Effector CD8-positive, alpha-beta T cell (primary cell): ENCODE measurements at regions not wholly inside any gene's neighbourhood (a gene's known extent, or its start where the extent isn't known, plus 50 kb on each side); places are given as distances from the start of the nearest gene placed in this dataset.

ENCODE experiments used
- DNase-seq: peaks from one replicate; lab custom pipeline; 2025; lab: John Stamatoyannopoulos, UW

DNA sequence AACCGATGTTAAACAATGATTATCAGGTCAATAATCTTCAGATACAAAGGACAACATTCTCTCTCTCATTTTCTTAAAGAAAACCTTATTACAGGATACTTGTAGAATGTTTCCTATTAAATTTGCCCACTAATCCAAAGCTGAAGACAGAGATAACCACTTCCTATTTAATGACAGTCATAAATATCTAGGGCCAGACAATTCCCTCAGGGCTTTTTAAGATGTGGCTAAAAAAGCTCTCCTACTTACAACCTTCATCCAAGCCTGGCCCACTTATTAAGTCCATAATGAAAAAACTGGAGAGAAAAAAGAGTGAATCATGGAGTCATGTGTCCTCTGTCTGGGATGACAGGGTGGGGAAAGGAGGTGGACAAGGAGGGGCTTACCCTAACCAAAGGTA, 235.9 kb downstream of the KLF12 start:
- DNase-seq = no peak

DNA sequence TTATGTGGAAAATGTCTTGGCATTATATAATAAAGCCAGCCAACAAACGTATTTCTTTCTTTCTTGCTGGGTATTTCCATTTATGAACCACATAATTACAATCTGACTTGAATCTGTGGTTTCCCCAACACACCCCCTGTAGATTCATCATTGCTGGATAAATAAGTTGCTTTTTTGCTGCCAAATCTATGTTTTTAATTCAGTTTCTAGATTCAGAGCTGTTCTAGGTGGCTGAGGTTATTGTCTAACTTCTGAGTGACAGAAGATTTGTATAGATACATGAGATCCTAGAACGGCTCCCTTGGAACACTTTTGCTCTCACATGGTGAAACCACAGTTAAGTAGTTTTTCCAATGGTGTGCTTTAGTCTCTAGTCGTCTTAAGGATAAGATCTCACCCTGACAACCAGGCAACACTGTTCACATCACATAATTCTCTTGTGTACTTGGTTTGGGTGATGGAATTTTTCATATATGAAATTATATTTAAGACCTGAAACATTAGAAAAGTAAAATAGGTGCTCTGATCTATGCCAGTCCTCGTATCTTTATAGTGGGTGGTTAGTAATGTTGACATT, 239.1 kb downstream of the KLF12 start:
- DNase-seq = no peak

DNA sequence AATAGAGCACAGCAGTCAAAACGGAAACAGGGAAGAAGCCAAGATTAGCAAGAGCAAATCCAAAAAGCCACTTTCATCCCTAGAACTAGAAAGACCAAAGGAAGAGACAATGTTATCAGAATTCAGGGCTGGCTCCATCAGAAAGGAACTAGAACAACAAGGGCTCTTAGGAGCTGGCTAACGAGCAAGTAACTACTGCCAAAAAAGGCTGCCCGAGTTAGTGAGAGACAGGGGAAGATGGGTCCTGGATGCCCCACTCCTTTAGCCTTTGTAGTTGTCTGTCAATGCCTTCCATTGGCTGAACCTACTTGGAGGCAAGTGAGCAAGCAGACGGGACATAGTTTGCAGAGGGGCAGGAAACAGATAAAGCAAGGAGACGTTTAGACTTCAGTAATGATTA, 240.4 kb downstream of the KLF12 start:
- no peak for DNase-seq

DNA sequence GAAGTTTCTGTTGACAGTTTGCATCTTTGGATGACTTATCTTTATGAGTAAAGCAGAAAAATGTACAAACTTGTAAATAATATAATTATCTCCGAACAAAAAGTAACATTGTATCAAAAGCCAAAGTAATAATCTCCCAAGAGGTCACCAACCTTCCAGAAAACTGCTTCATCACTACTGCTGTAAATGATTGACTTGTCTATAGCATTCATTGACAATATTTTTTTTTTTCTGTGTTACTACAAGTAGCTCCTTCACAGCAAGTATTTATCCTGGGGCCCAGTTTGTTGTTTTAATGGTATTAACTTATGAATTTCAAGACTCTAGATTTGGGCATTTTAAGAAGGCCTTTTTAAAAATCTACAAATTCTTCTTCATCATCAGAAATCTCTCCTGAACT, 242.4 kb downstream of the KLF12 start:
- DNase-seq = no peak

DNA sequence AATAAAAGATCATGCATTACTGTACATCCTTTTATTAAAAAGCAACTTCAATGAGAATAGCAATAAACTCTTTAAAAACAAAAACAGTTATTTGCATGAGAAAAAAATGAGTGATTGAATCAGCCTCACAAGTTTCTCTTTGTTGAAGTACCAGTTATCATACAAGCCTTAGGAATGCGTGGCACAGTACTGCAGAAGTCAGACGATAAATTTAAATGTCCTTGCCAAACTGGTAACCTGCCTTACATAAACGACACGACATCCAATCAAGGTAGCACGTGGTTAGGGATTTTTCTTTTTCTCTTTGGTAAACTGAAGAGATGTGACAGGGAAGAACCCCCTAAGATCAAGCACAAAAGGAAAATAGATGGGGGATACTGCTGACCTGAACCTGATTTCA, 251.0 kb downstream of the KLF12 start:
- DNase-seq = no peak

DNA sequence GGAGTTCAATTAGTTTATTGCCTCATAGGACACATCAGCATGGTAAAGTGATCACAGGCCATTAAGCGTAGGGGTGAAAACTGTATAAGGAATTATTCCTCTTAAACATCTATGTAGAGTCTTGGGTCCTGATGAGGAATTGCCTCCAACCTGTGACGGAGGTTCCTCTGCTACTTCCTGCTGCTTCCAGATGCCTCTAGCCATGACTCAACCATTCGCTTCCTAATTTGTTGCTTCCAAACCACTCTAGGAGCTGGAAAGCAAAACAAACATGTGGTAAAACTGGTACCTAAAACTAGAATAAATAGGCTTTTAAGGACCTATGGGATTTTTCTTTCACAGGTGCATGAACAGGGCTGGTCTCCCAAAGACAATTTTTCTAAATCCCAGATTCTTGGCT, 253.8 kb downstream of the KLF12 start:
- no peak for DNase-seq

DNA sequence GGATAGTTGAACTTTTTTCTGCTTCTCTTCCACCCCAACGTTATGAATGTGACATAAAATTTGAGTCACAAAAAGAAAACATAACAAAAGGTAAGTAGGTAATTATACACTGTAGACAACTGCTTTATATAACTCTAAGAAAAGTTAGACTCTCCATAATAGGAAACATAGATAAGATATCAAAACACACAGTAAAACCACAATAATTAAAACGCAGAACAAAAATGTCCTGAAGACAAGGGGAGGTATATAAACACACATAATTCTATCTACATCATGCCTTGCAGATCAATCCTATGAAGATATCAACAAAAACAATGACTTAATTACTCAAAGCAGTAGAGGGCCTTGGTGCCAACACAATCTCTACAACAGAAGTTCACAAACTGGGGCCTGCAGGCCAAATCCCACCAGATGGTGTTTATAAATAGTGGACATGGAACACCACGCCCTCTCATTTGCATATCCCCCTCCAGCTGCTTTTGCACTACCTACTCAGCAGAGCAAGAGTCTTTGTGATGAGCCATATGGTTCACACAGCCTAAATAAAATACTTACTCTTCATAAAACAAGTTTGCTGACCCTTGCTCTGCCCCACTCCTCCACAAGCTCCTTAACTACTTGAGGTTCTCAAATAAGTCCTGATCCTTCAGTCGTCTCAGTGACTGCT, 254.7 kb downstream of the KLF12 start:
- no peak for DNase-seq

DNA sequence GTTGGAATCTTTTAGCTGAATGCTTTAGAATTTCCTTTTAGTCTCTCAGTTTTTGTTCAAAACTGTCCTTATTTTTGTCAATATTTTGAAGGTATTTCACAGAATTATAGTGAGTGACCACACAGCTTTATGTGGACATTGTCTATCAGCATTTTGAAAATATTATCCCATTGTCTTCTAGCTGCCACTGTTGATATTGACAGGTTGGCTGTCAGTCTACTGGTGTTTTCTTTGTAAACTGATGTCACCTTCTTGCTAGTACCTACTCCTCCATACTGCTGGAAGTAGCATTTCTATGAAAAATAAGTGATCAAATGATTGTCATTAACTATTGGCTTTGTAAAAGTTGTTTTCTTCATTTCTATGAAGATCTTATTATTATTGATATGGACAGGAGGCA, 256.8 kb downstream of the KLF12 start:
- DNase-seq = no peak

DNA sequence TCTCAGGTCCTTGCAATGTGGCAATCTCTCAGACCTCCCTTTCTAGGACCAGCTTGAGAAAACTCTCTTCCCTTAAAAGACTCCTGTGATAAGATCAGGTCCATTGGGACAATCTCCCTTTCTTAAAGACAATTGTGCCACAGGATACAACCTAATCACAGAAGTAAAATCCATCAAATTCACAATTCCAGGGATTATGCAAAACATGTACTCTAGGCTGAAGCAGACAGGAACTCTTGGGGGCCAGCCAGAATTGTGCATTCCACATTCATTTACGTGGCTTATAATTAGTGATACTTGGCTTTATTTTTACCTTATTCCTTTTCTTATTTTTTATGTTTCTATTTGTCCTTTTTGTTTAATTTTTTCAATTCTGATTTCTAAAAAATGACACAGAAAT, 257.9 kb downstream of the KLF12 start:
- DNase-seq = no peak

DNA sequence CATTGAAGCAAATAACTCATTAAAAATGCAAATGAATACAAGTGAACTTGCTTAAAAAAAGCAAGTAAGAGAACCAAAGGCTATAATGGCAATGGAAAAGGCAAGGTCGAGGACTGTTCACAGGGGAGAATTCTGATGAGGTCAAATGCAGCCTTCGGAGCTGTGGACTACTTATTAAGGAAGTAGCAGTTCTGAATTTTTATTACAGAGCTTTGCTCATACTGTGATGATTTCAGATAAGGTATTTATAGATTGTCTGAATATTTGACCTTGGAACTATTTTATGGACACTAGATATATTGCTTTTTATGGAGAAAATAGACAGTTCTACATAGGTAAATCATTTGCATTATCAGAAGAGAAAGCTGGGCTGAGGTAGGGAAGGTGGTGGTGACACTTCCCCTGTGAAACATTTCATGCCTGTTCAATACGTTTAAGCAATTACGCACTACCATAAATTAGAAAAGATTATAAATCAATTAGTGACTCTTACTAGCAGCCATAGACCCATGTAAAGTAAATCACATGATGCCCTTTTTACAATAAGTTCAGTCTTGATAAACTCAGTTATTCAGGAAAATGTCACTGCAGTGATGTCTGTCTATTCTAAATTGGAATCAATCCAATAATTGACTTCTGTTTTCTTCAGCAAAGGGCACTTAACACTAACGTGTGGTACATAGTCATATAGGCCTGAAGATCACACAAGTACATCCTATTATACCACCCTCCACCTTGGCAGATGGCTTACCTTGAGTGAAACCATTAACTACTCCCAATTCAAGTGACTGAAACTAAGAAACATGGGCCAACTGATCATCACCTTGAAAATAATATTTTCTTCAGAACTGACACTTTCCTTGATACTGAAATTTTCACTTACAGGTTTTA, 260.0 kb downstream of the KLF12 start:
- no peak for DNase-seq

DNA sequence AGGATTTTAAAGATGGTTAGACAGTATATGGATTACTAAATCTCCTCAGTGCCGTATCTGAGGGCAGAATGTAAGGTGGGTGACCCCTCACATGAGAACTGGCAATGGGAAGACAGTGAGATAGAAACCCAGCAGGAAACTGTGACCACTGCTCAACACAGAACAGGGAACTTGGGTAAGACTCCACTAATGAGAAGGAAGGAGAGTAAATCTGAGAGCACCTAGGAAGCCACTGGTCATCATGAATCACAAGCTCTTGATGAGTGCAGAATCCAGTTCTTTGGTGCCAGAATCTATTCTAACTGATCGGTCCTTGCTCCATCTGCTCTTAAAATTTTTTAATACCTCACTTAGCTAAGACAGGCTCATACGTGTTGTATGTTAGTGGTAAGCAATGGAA, 261.8 kb downstream of the KLF12 start:
- DNase-seq = no peak

DNA sequence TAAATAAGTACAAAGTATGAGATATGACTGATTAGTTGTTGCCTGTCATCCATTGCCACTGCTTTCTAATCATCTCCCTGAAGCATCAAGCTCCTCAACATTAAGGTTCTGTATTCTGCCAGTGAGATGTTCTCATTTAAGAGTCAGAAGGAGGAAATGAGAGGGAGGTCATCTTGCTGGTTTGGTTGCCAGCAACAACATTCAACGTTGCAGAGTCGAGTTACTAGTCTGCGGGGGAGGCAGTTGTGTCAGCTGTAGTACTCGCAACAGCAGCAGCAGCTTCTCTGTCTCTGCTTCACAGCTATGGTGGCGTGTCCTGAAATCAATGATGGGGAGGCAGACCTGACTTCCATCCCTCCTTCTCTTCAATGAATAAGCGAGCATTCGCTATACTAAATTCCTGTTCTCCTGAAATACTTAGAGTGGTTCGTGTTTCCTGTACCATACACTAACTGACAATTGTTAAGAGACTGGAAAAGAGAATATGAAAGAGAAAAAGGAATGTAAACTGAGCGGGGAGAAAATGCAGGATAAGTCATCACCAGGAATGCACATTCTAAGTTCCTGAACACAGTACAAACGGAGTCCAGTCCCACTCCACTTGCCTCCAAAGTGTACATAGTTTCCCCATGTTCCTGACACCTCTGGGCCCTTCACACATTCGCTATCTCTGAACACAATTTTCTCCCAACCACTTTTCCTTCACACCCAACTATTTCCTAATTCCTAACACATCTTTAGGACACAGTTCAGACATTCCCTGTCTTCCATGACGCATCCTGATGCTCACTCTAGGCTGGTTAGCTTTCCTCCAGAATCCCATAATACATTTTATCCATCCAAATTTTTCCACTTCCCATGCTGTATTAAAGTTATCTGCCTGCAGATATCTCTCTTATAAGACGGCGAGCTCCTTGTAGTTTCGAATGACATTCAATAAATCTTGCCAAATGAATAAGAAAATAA, 263.0 kb downstream of the KLF12 start:
- DNase-seq = no peak

DNA sequence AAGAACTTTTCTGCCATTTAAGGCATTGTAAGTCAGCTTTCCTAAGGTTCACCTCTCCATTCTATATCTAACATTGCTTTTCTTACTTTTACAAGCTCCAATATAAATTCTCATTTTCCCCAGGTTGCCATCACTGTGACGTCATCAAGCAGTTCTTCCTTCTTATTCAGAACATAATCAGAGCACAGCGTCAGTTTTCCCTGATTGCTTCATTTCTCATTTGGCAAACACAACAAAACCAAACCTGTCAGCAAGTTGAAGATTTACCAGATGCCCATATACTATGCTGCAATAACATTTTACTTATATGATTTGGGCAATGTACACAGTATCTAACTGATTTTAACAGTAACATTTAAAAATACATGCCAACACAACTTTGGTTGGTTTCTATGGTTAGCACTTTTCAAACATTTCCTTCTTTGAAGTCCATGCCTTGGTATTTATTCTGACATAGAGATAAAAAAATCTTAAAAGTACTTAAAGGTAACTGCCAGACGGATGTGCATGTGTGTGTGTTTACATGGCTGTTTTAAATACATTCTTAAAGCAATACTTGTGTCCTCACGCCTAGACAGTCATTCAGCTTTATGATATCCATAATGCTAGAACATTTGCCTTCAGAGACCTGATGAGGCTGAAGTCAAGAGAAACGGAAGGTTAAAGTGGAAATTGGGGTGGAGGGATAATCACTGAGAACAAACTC, 264.0 kb downstream of the KLF12 start:
- no peak for DNase-seq

DNA sequence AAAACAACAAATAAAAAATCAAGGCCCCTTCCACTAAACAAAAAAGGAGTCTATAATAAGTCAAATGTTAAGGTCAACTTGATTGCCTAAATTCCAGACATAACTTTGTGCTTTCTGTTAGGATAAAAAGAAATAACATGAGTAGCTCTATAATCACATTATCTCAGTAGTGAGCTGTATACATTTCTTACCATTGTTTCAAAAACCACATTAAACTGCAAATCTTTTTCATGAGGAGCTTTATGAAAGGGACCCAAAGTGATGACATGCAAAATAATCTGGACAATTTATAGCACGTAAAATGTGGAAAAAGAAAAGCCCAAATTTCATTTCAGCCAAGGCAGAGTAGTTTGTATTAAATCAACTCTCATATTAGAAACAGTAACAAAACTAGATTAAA, 269.2 kb downstream of the KLF12 start:
- no peak for DNase-seq

DNA sequence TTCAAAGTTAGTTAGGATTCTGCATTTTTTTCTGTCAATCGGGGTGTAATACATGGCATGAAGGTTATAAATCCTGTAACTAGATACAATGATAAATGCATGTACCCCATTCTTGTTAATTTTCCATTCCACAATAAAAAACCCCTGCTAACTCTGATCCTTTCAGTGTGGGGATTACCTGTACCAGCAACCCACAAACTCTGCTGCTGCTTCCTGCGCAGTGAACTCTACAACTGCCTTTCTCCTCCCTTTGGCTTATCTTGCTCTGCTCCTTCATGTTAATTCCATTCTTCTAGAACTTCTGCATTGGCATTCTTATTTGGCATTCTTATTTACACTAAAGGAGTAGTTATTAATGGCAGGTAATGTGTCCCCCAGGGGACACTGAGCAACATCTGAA, 273.1 kb downstream of the KLF12 start:
- DNase-seq = no peak

DNA sequence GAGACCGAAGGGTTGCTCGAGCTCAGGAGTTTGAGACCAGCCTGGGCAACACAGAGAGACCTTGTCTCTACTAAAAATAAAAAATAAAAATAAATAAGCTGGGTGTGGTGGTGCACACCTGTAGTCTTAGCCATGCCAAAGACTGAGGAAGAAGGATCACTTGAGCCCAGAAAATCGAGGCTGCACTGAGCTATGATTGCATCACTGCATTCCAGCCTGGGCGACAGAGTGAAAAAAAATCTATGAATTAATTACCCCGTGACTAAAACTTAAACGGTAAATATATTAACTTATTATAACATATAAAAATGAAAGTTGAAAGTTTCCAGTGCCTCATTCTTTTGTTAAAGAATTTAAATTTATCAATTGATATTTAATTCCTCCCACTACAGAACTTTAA, 273.7 kb downstream of the KLF12 start:
- DNase-seq = no peak

DNA sequence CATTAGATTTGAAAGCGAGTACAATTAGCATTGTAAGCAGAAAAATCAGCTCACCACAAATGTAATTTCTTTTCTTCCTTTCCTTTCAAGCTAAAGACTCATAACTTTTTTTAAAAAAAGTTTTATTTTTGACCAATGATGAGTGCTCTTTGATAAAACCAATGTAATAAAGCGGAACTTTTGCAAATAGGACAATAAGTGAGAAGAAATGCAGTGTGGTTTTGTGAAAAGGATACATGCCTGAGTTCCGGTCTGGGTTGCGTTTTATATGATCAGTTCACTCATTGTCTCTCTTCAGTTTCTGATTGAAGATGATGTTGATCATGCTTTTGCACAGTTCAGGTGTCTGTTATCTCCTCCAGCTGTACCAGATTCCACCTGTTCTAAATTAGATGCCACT, 274.4 kb downstream of the KLF12 start:
- DNase-seq = no peak

DNA sequence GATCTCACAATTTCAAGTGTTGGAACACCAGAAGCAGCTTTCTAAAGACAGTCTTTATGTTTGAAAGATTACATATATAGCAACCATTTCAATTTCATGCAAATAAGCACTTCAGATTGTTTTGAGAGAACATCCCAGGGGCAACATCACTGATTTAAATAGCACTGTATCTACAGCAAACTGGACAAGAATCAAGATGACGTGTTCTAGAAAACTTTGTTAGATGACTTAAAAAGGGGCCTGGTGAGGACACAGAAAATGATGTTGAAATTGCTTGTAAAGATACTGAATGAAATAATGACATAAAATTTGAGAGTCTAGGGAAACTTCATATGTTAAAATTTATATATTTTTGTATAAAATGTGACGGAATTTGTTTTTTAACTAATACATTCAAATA, 277.1 kb downstream of the KLF12 start:
- DNase-seq = no peak

DNA sequence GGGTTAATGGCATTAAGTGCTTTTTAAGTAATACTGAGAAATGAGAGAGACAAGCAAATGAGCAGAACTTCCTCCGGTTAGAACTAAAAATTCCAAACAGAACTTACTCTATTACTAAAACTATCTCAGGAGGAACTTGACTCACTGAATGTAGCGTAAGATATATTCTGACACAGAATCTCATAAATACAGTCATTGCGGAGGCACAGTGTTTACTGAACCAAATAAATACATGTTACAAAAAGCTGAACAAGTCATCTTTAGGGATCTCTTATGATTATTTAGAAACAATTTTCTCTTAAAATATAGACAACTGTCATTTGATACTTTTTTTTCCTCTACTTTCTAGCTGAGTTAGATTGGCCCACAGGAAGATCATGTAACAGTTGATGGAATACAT, 283.1 kb downstream of the KLF12 start:
- no peak for DNase-seq

DNA sequence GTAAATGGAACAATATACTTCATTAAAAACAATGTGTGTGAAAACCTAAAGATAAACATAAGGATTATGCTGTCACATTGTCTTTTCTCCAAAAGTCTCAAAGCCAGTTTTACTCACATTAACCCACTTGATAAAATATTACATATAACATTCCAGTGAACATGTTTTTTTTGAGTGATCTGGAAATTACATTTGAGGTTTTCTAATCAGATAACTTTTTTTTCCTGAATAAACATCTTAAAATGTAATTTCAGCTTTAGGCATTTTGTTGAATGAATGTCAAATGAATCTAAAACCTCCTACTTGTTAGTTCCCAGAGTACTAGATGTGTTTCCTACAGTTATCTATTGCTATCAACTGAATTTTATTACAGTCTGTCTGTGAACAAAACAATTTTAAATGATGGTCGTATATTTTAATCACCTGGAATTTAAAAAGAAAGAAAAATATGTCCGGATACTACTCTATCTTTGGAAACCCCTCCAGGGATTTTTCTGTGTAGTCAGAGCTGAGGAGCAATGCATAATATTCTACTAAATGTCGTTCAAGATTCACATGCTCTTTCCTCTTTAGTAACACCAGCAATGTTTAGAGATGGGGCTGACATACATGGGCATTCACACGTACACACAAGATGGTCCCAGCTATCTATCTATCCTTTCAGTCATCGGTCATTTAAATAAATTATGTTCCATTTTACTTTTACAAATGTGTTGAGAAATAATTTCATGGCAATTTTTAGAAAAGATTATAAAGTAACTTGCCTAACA, 283.9 kb downstream of the KLF12 start:
- DNase-seq = no peak

DNA sequence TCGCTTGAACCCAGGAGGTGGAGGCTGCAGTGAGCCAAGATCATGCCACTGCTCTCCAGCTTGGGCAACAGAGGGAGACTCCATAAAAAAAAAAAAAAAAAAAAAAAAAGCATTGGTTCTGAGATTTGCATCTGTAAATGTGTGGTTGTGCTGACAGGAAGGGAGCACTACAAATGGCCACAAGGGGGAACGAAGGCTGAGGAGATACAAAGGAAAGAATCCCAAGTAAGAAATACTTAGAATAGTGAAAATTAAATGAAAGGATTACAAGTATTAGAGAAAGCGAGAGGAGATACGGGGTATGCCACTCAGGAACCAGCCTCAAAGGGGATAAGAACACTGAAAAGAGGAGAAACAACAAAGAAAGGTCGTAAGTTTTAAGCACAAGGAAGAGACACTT, 284.9 kb downstream of the KLF12 start:
- no peak for DNase-seq
